GM12892 (cell line): ENCODE measurements at regions not wholly inside any gene's neighbourhood (a gene's known extent, or its start where the extent isn't known, plus 50 kb on each side); places are given as distances from the start of the nearest gene placed in this dataset.
"Not testable (repeated sequence)": the region's sequence is repeated elsewhere in the genome, so short reads cannot be mapped to it uniquely, and the experiment has no call there.

Experiments
- DNase-seq: peaks from one replicate; pipeline ENCODE4 v3.0.0; 2011; ENCODE audit not compliant: insufficient read length
- FAIRE-seq: peaks from 2 replicates; lab custom pipeline; 2011; peaks lifted over from hg19 to GRCh38; lab: Jason Lieb, UNC
- POLR2A ChIP-seq: IDR thresholded peaks from 2 replicates; pipeline ENCODE4 v1.6.1; 2011; ENCODE audit warnings: low read depth, low read length, control low read depth
- POLR2AphosphoS5 ChIP-seq: IDR thresholded peaks from 2 replicates; pipeline ENCODE4 v1.6.1; 2011; ENCODE audit warnings: low read depth, low read length, control low read depth
- TAF1 ChIP-seq: IDR thresholded peaks from 2 replicates; pipeline ENCODE4 v1.6.1; 2011; ENCODE audit warnings: low read depth, mild to moderate bottlenecking, control low read depth, low read length, borderline replicate concordance

- FAIRE-seq (no peak), DNase-seq (no peak)
- TF ChIP-seq TAF1, result no peak
- TF ChIP-seq POLR2A, result no peak
- TF ChIP-seq POLR2AphosphoS5, result no peak
These were observed 598.1 kb upstream of the ACTRT1 start for GRCh38 chrX:128650326-128650725.

GRCh38 chrX:128634754-128635153, 582.6 kb upstream of the ACTRT1 start:
- no peak for FAIRE-seq
- TF ChIP-seq POLR2A (no peak), TAF1 (no peak), POLR2AphosphoS5 (no peak)

GRCh38 chrX:128623361-128623760, 571.2 kb upstream of the ACTRT1 start:
- TF ChIP-seq POLR2AphosphoS5 (no peak), TAF1 (no peak)
- no peak for DNase-seq
- no peak for FAIRE-seq

More at GRCh38 chrX:128634754-128635153, 582.6 kb upstream of the ACTRT1 start:
- DNase-seq, result no peak

- FAIRE-seq (no peak), DNase-seq (no peak)
- TF ChIP-seq TAF1 (no peak), POLR2A (no peak), POLR2AphosphoS5 (no peak)
These were observed 570.1 kb upstream of the ACTRT1 start for GRCh38 chrX:128622296-128622695.

GRCh38 chrX:128619490-128619889, 567.3 kb upstream of the ACTRT1 start:
- FAIRE-seq, result no peak
- TF ChIP-seq POLR2AphosphoS5 (no peak), POLR2A (no peak), TAF1 (no peak)
- DNase-seq, result no peak

- TF ChIP-seq POLR2A, result no peak
- no peak for TF ChIP-seq TAF1
- TF ChIP-seq POLR2AphosphoS5, result no peak
- FAIRE-seq, result no peak
- DNase-seq, result no peak
These were observed 564.7 kb upstream of the ACTRT1 start for GRCh38 chrX:128616933-128617332.

GRCh38 chrX:128606817-128607216, 554.6 kb upstream of the ACTRT1 start:
- not testable (repeated sequence) for DNase-seq, FAIRE-seq

- DNase-seq, FAIRE-seq: not testable (repeated sequence)
These were observed 554.2 kb upstream of the ACTRT1 start for GRCh38 chrX:128606357-128606756.

GRCh38 chrX:128601706-128602105, 549.5 kb upstream of the ACTRT1 start:
- FAIRE-seq (no peak), DNase-seq (no peak)
- no peak for TF ChIP-seq TAF1
- TF ChIP-seq POLR2A, result no peak
- TF ChIP-seq POLR2AphosphoS5, result no peak

- no peak for DNase-seq
- TF ChIP-seq POLR2AphosphoS5, result no peak
- no peak for TF ChIP-seq POLR2A
- TF ChIP-seq TAF1, result no peak
- no peak for FAIRE-seq
These were observed 547.4 kb upstream of the ACTRT1 start for GRCh38 chrX:128599632-128600031.

GRCh38 chrX:128582036-128582435, 529.8 kb upstream of the ACTRT1 start:
- DNase-seq (no peak), FAIRE-seq (no peak)
- TF ChIP-seq POLR2A, result no peak
- TF ChIP-seq TAF1, result no peak
- no peak for TF ChIP-seq POLR2AphosphoS5

GRCh38 chrX:128581615-128582014, 529.4 kb upstream of the ACTRT1 start:
- DNase-seq (no peak), FAIRE-seq (no peak)
- TF ChIP-seq POLR2A (no peak), TAF1 (no peak), POLR2AphosphoS5 (no peak)

- no peak for FAIRE-seq
- DNase-seq, result no peak
- TF ChIP-seq TAF1 (no peak), POLR2AphosphoS5 (no peak), POLR2A (no peak)
These were observed 490.9 kb upstream of the ACTRT1 start for GRCh38 chrX:128543114-128543513.

GRCh38 chrX:128518508-128518907, 466.3 kb upstream of the ACTRT1 start:
- peak; percentile 75 for FAIRE-seq
- TF ChIP-seq POLR2AphosphoS5 (no peak), TAF1 (no peak), POLR2A (no peak)
- DNase-seq, result no peak
